ENCODE measurements at regions not wholly inside any gene's neighbourhood (a gene's known extent, or its start where the extent isn't known, plus 50 kb on each side); places are given as distances from the start of the nearest gene placed in this dataset.
A peak's percentile ranks its signal among the peaks of the same experiment; 100 is the strongest.
"Not testable (repeated sequence)": the region's sequence is repeated elsewhere in the genome, so short reads cannot be mapped to it uniquely, and the experiment has no call there.

GRCh38 chr11:109051200-109051599, 370.8 kb upstream of the C11orf87 start:
- no peak for TF ChIP-seq CTCF (IDR thresholded peaks at IDR 0.05; ENCODE audit: control insufficient read depth, insufficient read depth, low read depth, low read length, missing control alignments)
- no peak overlapping the region for H3K4me3 ChIP-seq (ENCODE audit: control insufficient read depth, low read depth, low read length)
- no peak for DNase-seq (ENCODE audit: low read depth)

DNA sequence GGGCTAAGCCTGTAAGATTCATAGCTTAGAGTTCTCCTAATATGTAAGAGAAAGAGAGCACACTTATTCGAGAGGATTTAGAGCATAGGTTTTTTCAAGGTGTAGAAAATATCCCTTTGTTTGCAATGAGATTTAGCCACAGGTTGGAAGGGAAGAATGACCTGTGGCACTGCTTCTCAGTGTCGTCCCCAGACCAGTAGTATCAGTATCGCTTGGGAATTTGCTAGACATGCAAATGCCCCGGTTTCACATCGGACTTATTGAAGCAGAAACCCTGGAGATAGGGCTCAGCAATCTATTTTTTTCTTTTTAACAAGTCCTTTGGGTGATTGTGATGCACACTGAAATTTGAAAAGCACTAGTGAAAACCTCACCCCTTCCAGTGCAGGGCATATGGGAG, 362.6 kb upstream of the C11orf87 start:
- DNase-seq (ENCODE audit: low read depth): no peak
- no peak for TF ChIP-seq CTCF (IDR thresholded peaks at IDR 0.05; ENCODE audit: control insufficient read depth, insufficient read depth, low read depth, low read length, missing control alignments)
- H3K4me3 ChIP-seq (ENCODE audit: control insufficient read depth, low read depth, low read length): no peak overlapping the region

DNA sequence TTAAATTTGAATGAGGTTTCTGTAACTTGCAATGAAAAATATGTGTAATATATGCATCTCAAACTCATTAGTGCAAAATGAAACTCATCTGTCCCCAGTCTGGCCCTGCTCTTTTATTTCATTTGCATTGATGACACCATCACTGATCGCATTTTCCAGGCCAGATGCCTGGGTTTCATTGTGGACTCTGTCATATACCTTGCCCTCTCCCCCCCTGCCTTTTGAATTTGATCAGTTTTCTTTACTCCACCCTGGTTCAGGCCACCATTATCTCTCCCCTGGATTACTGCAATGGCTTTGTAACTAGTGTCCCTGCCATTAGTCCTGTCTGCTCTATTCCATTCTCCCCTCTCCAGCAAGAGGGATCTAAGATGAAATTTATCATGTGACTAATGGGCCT, 360.6 kb upstream of the C11orf87 start:
- TF ChIP-seq CTCF (IDR thresholded peaks at IDR 0.05; ENCODE audit: control insufficient read depth, insufficient read depth, low read depth, low read length, missing control alignments): no peak
- no peak overlapping the region for H3K4me3 ChIP-seq (ENCODE audit: control insufficient read depth, low read depth, low read length)
- no peak for DNase-seq (ENCODE audit: low read depth)

DNA sequence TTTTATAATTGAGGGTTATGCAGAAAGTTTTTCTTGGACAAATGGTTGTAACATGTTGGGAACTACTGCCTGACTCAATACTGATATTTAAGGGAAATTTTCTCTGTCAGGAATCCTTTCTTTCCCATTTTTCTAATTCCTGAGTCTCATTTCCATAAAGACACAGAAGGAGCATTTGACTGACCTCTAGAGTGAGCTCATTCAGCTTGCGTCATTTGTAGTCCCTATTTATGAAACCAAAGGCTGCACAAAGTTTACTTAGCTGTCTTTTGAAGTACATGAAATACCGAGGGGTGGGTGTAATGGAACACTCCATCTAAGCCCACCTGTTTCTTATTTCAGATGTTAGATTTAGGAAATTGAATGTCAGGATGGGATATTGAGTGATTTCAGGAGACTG, 359.5 kb upstream of the C11orf87 start:
- H3K4me3 ChIP-seq (ENCODE audit: control insufficient read depth, low read depth, low read length): no peak overlapping the region
- peak; percentile 34 for DNase-seq (ENCODE audit: low read depth)
- no peak for TF ChIP-seq CTCF (IDR thresholded peaks at IDR 0.05; ENCODE audit: control insufficient read depth, insufficient read depth, low read depth, low read length, missing control alignments)

- H3K4me3 ChIP-seq (ENCODE audit: control insufficient read depth, low read depth, low read length): no peak overlapping the region
- no peak for DNase-seq (ENCODE audit: low read depth)
- TF ChIP-seq CTCF (IDR thresholded peaks at IDR 0.05; ENCODE audit: control insufficient read depth, insufficient read depth, low read depth, low read length, missing control alignments): no peak
Measured at GRCh38 chr11:109062871-109063270, 359.1 kb upstream of the C11orf87 start.

GRCh38 chr11:109064618-109065311, 357.2 kb upstream of the C11orf87 start:
- DNase-seq (ENCODE audit: low read depth); H3K4me3 ChIP-seq (ENCODE audit: control insufficient read depth, low read depth, low read length): not testable (repeated sequence)

GRCh38 chr11:109071262-109071661, 350.7 kb upstream of the C11orf87 start:
- no peak for DNase-seq (ENCODE audit: low read depth)
- TF ChIP-seq CTCF (IDR thresholded peaks at IDR 0.05; ENCODE audit: control insufficient read depth, insufficient read depth, low read depth, low read length, missing control alignments): no peak
- no peak overlapping the region for H3K4me3 ChIP-seq (ENCODE audit: control insufficient read depth, low read depth, low read length)
